T-cell (primary cell): ENCODE measurements at regions not wholly inside any gene's neighbourhood (a gene's known extent, or its start where the extent isn't known, plus 50 kb on each side); places are given as distances from the start of the nearest gene placed in this dataset.
"Not testable (repeated sequence)": the region's sequence is repeated elsewhere in the genome, so short reads cannot be mapped to it uniquely, and the experiment has no call there.

Experiments used
- ATAC-seq, 4 experiments: fragments of 200-7000 bp in 3 of 4; fragments of 150-1000 bp in 1 of 4; cut with Tn5 transposase; replicated peaks in 1 of 4; 1 replicate in 3 of 4; 2 replicates in 1 of 4; pipeline ENCODE4 v1.10.0; 2021; ENCODE audit warnings: moderate library complexity in 3 of 4, mild to moderate bottlenecking in 2 of 4, moderate number of reproducible peaks in 1 of 4
- CTCF ChIA-PET, 2 donors: fragments of 300-600 bp; sonication (Branson Sonifier 250); formaldehyde crosslinking; loops; one replicate each; lab custom pipeline; 2022; ENCODE audit warnings: antibody characterized with exemption in 2 of 2; lab: Charles Lee
- POLR2A ChIA-PET, 2 donors: fragments of 300-600 bp; sonication (Branson Sonifier 250); formaldehyde crosslinking; loops; one replicate each; lab custom pipeline; 2022; ENCODE audit warnings: antibody characterized with exemption in 2 of 2; lab: Charles Lee
- DNase-seq, 35 experiments: peaks; one replicate each; pipeline versions ENCODE4 v3.0.0 to v3.0.0-alpha.2; 2013 to 2023
- H3K27ac ChIP-seq: one replicate; pipeline ENCODE4 v1.5.1; 2013; ENCODE audit warnings: low read length
- H3K27me3 ChIP-seq, 2 experiments: replicated peaks in 1 of 2; 1 replicate in 1 of 2; 2 replicates in 1 of 2; pipeline versions ENCODE4 v1.6.1 to v1.7.0; 2013; ENCODE audit warnings: low read length in 1 of 2, mixed read lengths in 1 of 2; ENCODE audit not compliant: control insufficient read depth in 2 of 2, insufficient read depth in 2 of 2; ENCODE audit errors: extremely low read depth in 1 of 2
- H3K36me3 ChIP-seq, 2 donors: 1 replicate in 1 of 2; 2 replicates in 1 of 2; pipeline versions ENCODE4 v1.6.1 to v1.7.0; 2013; ENCODE audit warnings: low read length in 1 of 2; ENCODE audit not compliant: control insufficient read depth in 2 of 2, insufficient read depth in 1 of 2; ENCODE audit errors: extremely low read depth in 1 of 2
- H3K4me1 ChIP-seq, 2 experiments: 1 replicate in 1 of 2; 2 replicates in 1 of 2; pipeline versions ENCODE4 v1.6.1 to v1.7.0; 2013; ENCODE audit warnings: low read length in 2 of 2, mixed read lengths in 1 of 2; ENCODE audit not compliant: insufficient read depth in 2 of 2, control insufficient read depth in 1 of 2; ENCODE audit errors: extremely low read depth in 1 of 2
- H3K4me3 ChIP-seq, 2 donors: 1 replicate in 1 of 2; 2 replicates in 1 of 2; pipeline versions ENCODE4 v1.5.1 to v1.7.0; 2013; ENCODE audit warnings: mild to moderate bottlenecking in 2 of 2, low read length in 1 of 2, moderate library complexity in 1 of 2; ENCODE audit not compliant: control insufficient read depth in 1 of 2; ENCODE audit errors: extremely low read depth in 1 of 2
- H3K9me3 ChIP-seq: 2 replicates; pipeline ENCODE4 v1.7.0; 2013
- H3K27ac Mint-ChIP-seq, 2 donors: one replicate each; pipeline ENCODE4 v1.8.0; 2020 to 2021; ENCODE audit warnings: mild to moderate bottlenecking in 2 of 2, mixed read lengths in 2 of 2
- H3K27me3 Mint-ChIP-seq, 2 donors: one replicate each; pipeline ENCODE4 v1.8.0; 2021 to 2022; ENCODE audit warnings: mixed read lengths in 2 of 2
- H3K36me3 Mint-ChIP-seq: one replicate; pipeline ENCODE4 v1.8.0; 2021; ENCODE audit warnings: mixed read lengths
- H3K4me1 Mint-ChIP-seq, 3 donors: one replicate each; pipeline ENCODE4 v1.8.0; 2020 to 2022; ENCODE audit warnings: mixed read lengths in 3 of 3, mild to moderate bottlenecking in 1 of 3
- H3K4me3 Mint-ChIP-seq, 3 donors: one replicate each; pipeline ENCODE4 v1.8.0; 2020 to 2022; ENCODE audit warnings: mild to moderate bottlenecking in 3 of 3, mixed read lengths in 3 of 3, moderate library complexity in 3 of 3
- H3K9me3 Mint-ChIP-seq, 3 donors: one replicate each; pipeline ENCODE4 v1.8.0; 2020 to 2022; ENCODE audit warnings: mixed read lengths in 3 of 3
- WGBS: methylation state at CpG from one replicate; pipeline ENCODE4 v1.1.5; 2013; ENCODE audit warnings: missing lambda C conversion rate; ENCODE audit not compliant: insufficient coverage; 5-methylcytosine and 5-hydroxymethylcytosine counted together

- DNase-seq, H3K36me3 ChIP-seq, CTCF ChIA-PET, H3K27me3 ChIP-seq, H3K4me1 Mint-ChIP-seq, POLR2A ChIA-PET, H3K4me3 Mint-ChIP-seq, H3K27me3 Mint-ChIP-seq, H3K9me3 ChIP-seq, H3K36me3 Mint-ChIP-seq, H3K4me1 ChIP-seq, ATAC-seq, H3K27ac Mint-ChIP-seq, H3K4me3 ChIP-seq, H3K9me3 Mint-ChIP-seq, H3K27ac ChIP-seq: not testable (repeated sequence)
- 94% methylated on average over 3 of the region's 3 CpGs for WGBS
Measured at GRCh38 chr1:79152-79551, 372.3 kb downstream of the OR4F29 start.

- DNase-seq, H3K36me3 ChIP-seq, H3K9me3 ChIP-seq, H3K9me3 Mint-ChIP-seq, H3K4me3 ChIP-seq, H3K36me3 Mint-ChIP-seq, H3K27me3 Mint-ChIP-seq, H3K27me3 ChIP-seq, CTCF ChIA-PET, H3K4me3 Mint-ChIP-seq, H3K27ac ChIP-seq, H3K4me1 ChIP-seq, H3K4me1 Mint-ChIP-seq, POLR2A ChIA-PET, ATAC-seq, H3K27ac Mint-ChIP-seq: not testable (repeated sequence)
- WGBS: no CpG with 5 or more reads among the region's 2 CpGs
Measured at GRCh38 chr1:65119-65518, 386.4 kb downstream of the OR4F29 start, which contains the start of gene OR4F5. Gene OR4F5 (plus strand): TSS chr1:65419.

GRCh38 chr1:56014-56531 is 395.4 kb downstream of the OR4F29 start:
- ATAC-seq, H3K36me3 Mint-ChIP-seq, H3K27me3 ChIP-seq: not testable (repeated sequence)

DNA sequence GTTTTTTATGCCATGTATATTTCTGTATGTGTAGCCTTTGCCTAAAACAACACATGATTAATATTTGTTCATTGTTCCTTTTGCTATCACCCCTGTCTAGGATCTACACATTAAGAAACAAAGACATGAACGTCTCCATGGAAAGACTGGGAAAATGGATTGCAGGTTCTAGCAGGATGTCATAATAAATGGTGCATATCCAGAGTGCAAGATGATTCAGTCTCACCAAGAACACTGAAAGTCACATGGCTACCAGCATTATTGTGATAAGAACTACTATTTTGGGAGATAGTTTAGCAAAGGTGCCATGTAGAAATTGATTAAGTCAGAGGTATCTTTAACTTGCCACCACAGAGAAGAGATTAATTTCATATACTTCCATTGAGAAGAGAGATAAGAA is 398.3 kb downstream of the OR4F29 start:
- DNase-seq, H3K27ac Mint-ChIP-seq, H3K27ac ChIP-seq, H3K27me3 Mint-ChIP-seq, CTCF ChIA-PET, H3K4me1 ChIP-seq, H3K36me3 Mint-ChIP-seq, H3K4me3 Mint-ChIP-seq, H3K4me1 Mint-ChIP-seq, H3K9me3 ChIP-seq, H3K9me3 Mint-ChIP-seq, H3K27me3 ChIP-seq, ATAC-seq, POLR2A ChIA-PET, H3K36me3 ChIP-seq, H3K4me3 ChIP-seq: not testable (repeated sequence)
- no CpG with 5 or more reads among the region's 1 CpG for WGBS

More at GRCh38 chr1:56014-56531, 395.4 kb downstream of the OR4F29 start:
- CTCF ChIA-PET, H3K36me3 ChIP-seq, H3K9me3 ChIP-seq, POLR2A ChIA-PET, H3K4me3 ChIP-seq, H3K4me3 Mint-ChIP-seq, H3K9me3 Mint-ChIP-seq, H3K4me1 Mint-ChIP-seq, H3K4me1 ChIP-seq, H3K27ac Mint-ChIP-seq, H3K27ac ChIP-seq, H3K27me3 Mint-ChIP-seq, DNase-seq: not testable (repeated sequence)
- WGBS: no CpG with 5 or more reads among the region's 3 CpGs

DNA sequence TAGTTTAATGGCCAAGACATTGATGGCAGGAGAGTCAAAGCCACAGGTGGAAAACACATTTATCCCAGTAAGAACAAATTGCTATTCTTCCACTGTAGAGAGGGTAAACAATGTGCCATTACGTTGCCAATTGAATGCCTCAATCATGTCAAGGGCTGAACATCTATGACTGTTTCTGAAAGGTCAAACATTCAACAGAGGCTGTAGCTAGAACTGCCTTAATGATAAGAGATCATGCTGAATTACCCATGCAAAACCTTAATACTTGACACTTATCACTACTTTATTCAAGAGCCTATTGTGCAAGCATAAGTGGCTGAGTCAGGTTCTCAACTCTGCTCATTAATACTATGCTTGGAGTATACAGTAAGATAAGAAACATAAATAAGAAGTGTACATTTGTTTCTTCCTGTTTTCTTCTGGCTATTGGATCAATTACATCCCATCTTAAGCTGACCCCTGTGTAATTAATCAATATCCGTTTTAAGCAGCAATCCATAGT is 409.5 kb downstream of the OR4F29 start:
- H3K27ac Mint-ChIP-seq, H3K4me1 ChIP-seq, ATAC-seq, H3K27me3 ChIP-seq, CTCF ChIA-PET, H3K9me3 Mint-ChIP-seq, H3K4me3 ChIP-seq, H3K9me3 ChIP-seq, H3K4me3 Mint-ChIP-seq, H3K4me1 Mint-ChIP-seq, H3K36me3 Mint-ChIP-seq, H3K36me3 ChIP-seq, H3K27me3 Mint-ChIP-seq, POLR2A ChIA-PET, DNase-seq, H3K27ac ChIP-seq: not testable (repeated sequence)
- no CpG with 5 or more reads among the region's 2 CpGs for WGBS

DNA sequence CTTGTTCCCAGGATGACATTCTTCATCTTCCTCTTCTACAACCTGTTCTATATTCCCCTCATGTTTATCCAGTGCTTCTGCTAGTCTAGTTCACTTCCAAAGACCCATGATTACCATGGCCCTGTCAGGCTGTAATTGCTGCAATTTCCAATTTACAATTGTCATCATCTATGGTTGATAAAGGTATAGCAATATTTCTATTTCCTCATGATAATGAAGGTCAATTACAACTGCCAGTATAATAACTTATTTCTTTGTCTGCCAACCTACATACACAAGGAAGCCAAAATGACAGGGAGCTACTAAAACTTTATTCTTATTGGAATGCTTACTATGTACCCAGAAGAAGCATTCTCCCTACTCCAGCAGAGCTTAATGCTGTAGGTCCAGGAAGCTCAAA is 410.3 kb downstream of the OR4F29 start:
- POLR2A ChIA-PET, ATAC-seq, H3K9me3 Mint-ChIP-seq: not testable (repeated sequence)

GRCh38 chr1:29183-29582 is 422.3 kb downstream of the OR4F29 start:
- H3K4me1 Mint-ChIP-seq, H3K27me3 ChIP-seq, H3K4me3 ChIP-seq, H3K27ac Mint-ChIP-seq, H3K27me3 Mint-ChIP-seq, H3K4me1 ChIP-seq, CTCF ChIA-PET, H3K9me3 Mint-ChIP-seq, H3K36me3 Mint-ChIP-seq, H3K36me3 ChIP-seq, ATAC-seq, H3K4me3 Mint-ChIP-seq, H3K9me3 ChIP-seq, POLR2A ChIA-PET, H3K27ac ChIP-seq, DNase-seq: not testable (repeated sequence)
- WGBS: no CpG with 5 or more reads among the region's 52 CpGs

More for the DNA sequence above, 410.3 kb downstream of the OR4F29 start:
- H3K4me3 Mint-ChIP-seq, H3K9me3 ChIP-seq, H3K27me3 ChIP-seq, H3K27ac ChIP-seq, H3K27me3 Mint-ChIP-seq, H3K4me1 Mint-ChIP-seq, H3K4me3 ChIP-seq, H3K27ac Mint-ChIP-seq, H3K36me3 ChIP-seq, H3K4me1 ChIP-seq, CTCF ChIA-PET, H3K36me3 Mint-ChIP-seq, DNase-seq: not testable (repeated sequence)
